ENCODE measurements at regions not wholly inside any gene's neighbourhood (a gene's known extent, or its start where the extent isn't known, plus 50 kb on each side); places are given as distances from the start of the nearest gene placed in this dataset.

GRCh38 chr2:196316050-196316430 is 144.7 kb upstream of the STK17B start:
- no peak for DNase-seq (ENCODE audit: low read depth)

- DNase-seq (ENCODE audit: low read depth): no peak
Observed at GRCh38 chr2:196318517-196319377, 147.4 kb upstream of the STK17B start.

GRCh38 chr2:196322973-196323810 is 151.8 kb upstream of the STK17B start:
- DNase-seq (ENCODE audit: low read depth): no peak

- no peak for DNase-seq (ENCODE audit: low read depth)
Observed at GRCh38 chr2:196324211-196324610, 152.8 kb upstream of the STK17B start.

GRCh38 chr2:196328088-196328680 is 156.8 kb upstream of the STK17B start:
- DNase-seq (ENCODE audit: low read depth): no peak

GRCh38 chr2:196329959-196330358 is 158.6 kb upstream of the STK17B start:
- no peak for DNase-seq (ENCODE audit: low read depth)

- no peak for DNase-seq (ENCODE audit: low read depth)
Observed at GRCh38 chr2:196330645-196331044, 159.3 kb upstream of the STK17B start.

- no peak for DNase-seq (ENCODE audit: low read depth)
Observed at GRCh38 chr2:196331143-196331542, 159.8 kb upstream of the STK17B start.

- no peak for DNase-seq (ENCODE audit: low read depth)
Observed at GRCh38 chr2:196331851-196332250, 160.5 kb upstream of the STK17B start.

GRCh38 chr2:196333397-196333796 is 162.0 kb upstream of the STK17B start:
- DNase-seq (ENCODE audit: low read depth): no peak

- DNase-seq (ENCODE audit: low read depth): no peak
Observed at GRCh38 chr2:196334710-196335109, 163.3 kb upstream of the STK17B start.

- DNase-seq (ENCODE audit: low read depth): no peak
Observed at GRCh38 chr2:196335221-196335634, 163.8 kb upstream of the STK17B start.

- DNase-seq (ENCODE audit: low read depth): no peak
Observed at GRCh38 chr2:196336207-196336606, 164.8 kb upstream of the STK17B start.

- DNase-seq (ENCODE audit: low read depth): no peak
Observed at GRCh38 chr2:196336715-196337114, 165.3 kb upstream of the STK17B start.

GRCh38 chr2:196337208-196337953 is 166.0 kb upstream of the STK17B start:
- no peak for DNase-seq (ENCODE audit: low read depth)

GRCh38 chr2:196338440-196338839 is 167.1 kb upstream of the STK17B start:
- no peak for DNase-seq (ENCODE audit: low read depth)

GRCh38 chr2:196341277-196341841 is 170.0 kb upstream of the STK17B start:
- no peak for DNase-seq (ENCODE audit: low read depth)

GRCh38 chr2:196344397-196344796 is 173.0 kb upstream of the STK17B start:
- no peak for DNase-seq (ENCODE audit: low read depth)

GRCh38 chr2:196353717-196354116 is 182.3 kb upstream of the STK17B start:
- DNase-seq (ENCODE audit: low read depth): no peak

GRCh38 chr2:196354186-196354585 is 182.8 kb upstream of the STK17B start:
- no peak for DNase-seq (ENCODE audit: low read depth)

GRCh38 chr2:196356332-196356731 is 185.0 kb upstream of the STK17B start:
- DNase-seq (ENCODE audit: low read depth): no peak

- no peak for DNase-seq (ENCODE audit: low read depth)
Observed at GRCh38 chr2:196360650-196361049, 189.3 kb upstream of the STK17B start.

All from stimulated activated CD8-positive, alpha-beta memory T cell treated with anti-CD3 and anti-CD28 coated beads, Interleukin-7, amount 100 ng/mL, for 24 hours (primary cell).